NT2/D1 (cell line): ENCODE measurements at regions not wholly inside any gene's neighbourhood (a gene's known extent, or its start where the extent isn't known, plus 50 kb on each side); places are given as distances from the start of the nearest gene placed in this dataset.

Experiments
- YY1 ChIP-seq: IDR thresholded peaks from 2 replicates; pipeline ENCODE4 v1.6.1; 2011; ENCODE audit not compliant: insufficient read length, insufficient read depth
- ZNF274 ChIP-seq: IDR thresholded peaks from 2 replicates; pipeline ENCODE4 v1.6.1; 2011; ENCODE audit warnings: mild to moderate bottlenecking, low read depth, low read length

- TF ChIP-seq YY1 (no peak), ZNF274 (no peak)
These were observed 263.4 kb downstream of the NEBL start for GRCh38 chr10:20633714-20634113.
